AG04449 (cell line): ENCODE measurements at regions not wholly inside any gene's neighbourhood (a gene's known extent, or its start where the extent isn't known, plus 50 kb on each side); places are given as distances from the start of the nearest gene placed in this dataset.

Source experiments
- CTCF ChIA-PET: fragments of 350-600 bp; formaldehyde crosslinking; extraction: SDS; loops from one replicate; lab custom pipeline; 2021; ENCODE audit warnings: antibody characterized with exemption; lab: Yijun Ruan, JAX
- POLR2A ChIA-PET: fragments of 400-600, 350-600 bp; formaldehyde crosslinking; extraction: SDS; loops from one replicate; lab custom pipeline; 2020; ENCODE audit warnings: antibody characterized with exemption, inconsistent platforms; lab: Yijun Ruan, JAX
- DNase-seq: peaks from one replicate; pipeline ENCODE4 v3.0.0-alpha.2; 2010; ENCODE audit warnings: low read depth, low spot score
- H3K4me3 ChIP-seq: 2 replicates; pipeline ENCODE4 v1.5.1; 2011; ENCODE audit warnings: low read depth, mild to moderate bottlenecking, control low read depth, low read length
- CTCF ChIP-seq: IDR thresholded peaks from one replicate; pipeline ENCODE4 v1.5.1; 2011; ENCODE audit warnings: mild to moderate bottlenecking, moderate library complexity, low read length, control low read depth, inconsistent platforms; ENCODE audit not compliant: insufficient read depth; ENCODE audit errors: missing control alignments

- POLR2A ChIA-PET = no interaction called here
- no peak overlapping the region for H3K4me3 ChIP-seq
- no peak for DNase-seq
- no peak for TF ChIP-seq CTCF
- CTCF ChIA-PET = no interaction called here
These were observed 156.2 kb upstream of the ARPP21 start for GRCh38 chr3:35483131-35483530.

GRCh38 chr3:35484929-35485530, 154.3 kb upstream of the ARPP21 start:
- POLR2A ChIA-PET = no interaction called here
- CTCF ChIA-PET = interaction anchor here (0.5 kb wide), 1 partner anchor 1216 kb away, joined by 3 read pairs; no protein-coding TSS in a partner anchor
- TF ChIP-seq CTCF = no peak
- no peak for DNase-seq
- no peak overlapping the region for H3K4me3 ChIP-seq

- ChIA-PET POLR2A (no interaction called here), CTCF (no interaction called here)
- TF ChIP-seq CTCF = no peak
- H3K4me3 ChIP-seq = no peak overlapping the region
- no peak for DNase-seq
These were observed 153.0 kb upstream of the ARPP21 start for GRCh38 chr3:35486295-35486694.

- POLR2A ChIA-PET = no interaction called here
- no peak for TF ChIP-seq CTCF
- no peak for DNase-seq
- CTCF ChIA-PET = no interaction called here
- no peak overlapping the region for H3K4me3 ChIP-seq
These were observed 151.9 kb upstream of the ARPP21 start for GRCh38 chr3:35487376-35487775.

GRCh38 chr3:35488526-35488925, 150.8 kb upstream of the ARPP21 start:
- TF ChIP-seq CTCF = no peak
- no peak for DNase-seq
- no peak overlapping the region for H3K4me3 ChIP-seq
- CTCF ChIA-PET = no interaction called here
- POLR2A ChIA-PET = no interaction called here

GRCh38 chr3:35492841-35493240, 146.5 kb upstream of the ARPP21 start:
- no peak for TF ChIP-seq CTCF
- no peak overlapping the region for H3K4me3 ChIP-seq
- POLR2A ChIA-PET = no interaction called here
- no peak for DNase-seq
- CTCF ChIA-PET = no interaction called here
